Epithelial cell of esophagus (primary cell): ENCODE measurements at regions not wholly inside any gene's neighbourhood (a gene's known extent, or its start where the extent isn't known, plus 50 kb on each side); places are given as distances from the start of the nearest gene placed in this dataset.

Experiments
- DNase-seq: peaks from one replicate; pipeline ENCODE4 v3.0.0; 2010; ENCODE audit warnings: low read depth
- H3K4me3 ChIP-seq: 2 replicates; pipeline ENCODE4 v1.5.1; 2011; ENCODE audit warnings: mild to moderate bottlenecking, low read length, control low read depth
- CTCF ChIP-seq: IDR thresholded peaks from 2 replicates; pipeline ENCODE4 v1.5.1; 2011; ENCODE audit warnings: low read depth, mild to moderate bottlenecking, low read length, control low read depth, inconsistent platforms; ENCODE audit not compliant: insufficient read depth; ENCODE audit errors: missing control alignments

GRCh38 chr22:22182990-22183264 lies 61.7 kb upstream of the VPREB1 start:
- no peak overlapping the region for H3K4me3 ChIP-seq
- DNase-seq: no peak
- TF ChIP-seq CTCF: no peak

- H3K4me3 ChIP-seq: no peak overlapping the region
- no peak for TF ChIP-seq CTCF
- DNase-seq: no peak
Measured at GRCh38 chr22:22182218-22182989, 62.2 kb upstream of the VPREB1 start.

GRCh38 chr22:22181341-22181850 lies 63.2 kb upstream of the VPREB1 start:
- no peak overlapping the region for H3K4me3 ChIP-seq
- TF ChIP-seq CTCF: no peak

GRCh38 chr22:22180738-22181285 lies 63.8 kb upstream of the VPREB1 start:
- TF ChIP-seq CTCF: no peak

More at GRCh38 chr22:22181341-22181850, 63.2 kb upstream of the VPREB1 start:
- no peak for DNase-seq

GRCh38 chr22:22179858-22180257 lies 64.7 kb upstream of the VPREB1 start:
- no peak for TF ChIP-seq CTCF
- no peak for DNase-seq
- no peak overlapping the region for H3K4me3 ChIP-seq

More at GRCh38 chr22:22180738-22181285, 63.8 kb upstream of the VPREB1 start:
- H3K4me3 ChIP-seq: no peak overlapping the region
- DNase-seq: no peak

- no peak for TF ChIP-seq CTCF
- H3K4me3 ChIP-seq: no peak overlapping the region
- no peak for DNase-seq
Measured at GRCh38 chr22:22178992-22179391, 65.6 kb upstream of the VPREB1 start.

- TF ChIP-seq CTCF: no peak
- H3K4me3 ChIP-seq: no peak overlapping the region
- no peak for DNase-seq
Measured at GRCh38 chr22:22178355-22178965, 66.1 kb upstream of the VPREB1 start.
